ENCODE measurements at regions not wholly inside any gene's neighbourhood (a gene's known extent, or its start where the extent isn't known, plus 50 kb on each side); places are given as distances from the start of the nearest gene placed in this dataset.

- no peaks in the 10 kb centered on the region; the same call in 1 of the 2 replicates for H3K27me3 Mint-ChIP-seq (ENCODE audit: low read depth)
- no CpG with 5 or more reads among the region's 1 CpG for WGBS (ENCODE audit: extremely low coverage, insufficient read length, low lambda C conversion rate)
- H4K8ac ChIP-seq (replicated peaks; ENCODE audit: insufficient read length, low read depth, low read length): no peak overlapping the region
- no peak overlapping the region for H2BK120ac ChIP-seq (ENCODE audit: low read depth, low read length, poor library complexity, severe bottlenecking)
- H3K4me3 Mint-ChIP-seq: no peak overlapping the region
- H2AK5ac ChIP-seq (ENCODE audit: insufficient read length, low read length): no peak overlapping the region
- no peak overlapping the region for H2AFZ ChIP-seq (ENCODE audit: low read length)
- H2BK12ac ChIP-seq (ENCODE audit: insufficient read length, low read depth, low read length): no peak overlapping the region
- no peaks in the 10 kb centered on the region for H3K27me3 ChIP-seq (ENCODE audit: insufficient read depth, low read length)
- H3K9ac ChIP-seq (ENCODE audit: extremely low read depth, insufficient read length, low read length): no peak overlapping the region
- no peak overlapping the region for H3K4ac ChIP-seq (ENCODE audit: low read depth, low read length)
- no peak overlapping the region for H2BK15ac ChIP-seq (ENCODE audit: low read depth, low read length)
- H2BK20ac ChIP-seq (ENCODE audit: low read depth, low read length, poor library complexity, severe bottlenecking): no peak overlapping the region
- H3K27ac ChIP-seq (ENCODE audit: insufficient read length, low read depth, low read length): no peak overlapping the region
- no peaks in the 10 kb centered on the region for H3K23me2 ChIP-seq (ENCODE audit: insufficient read length, low read depth, low read length, poor library complexity, severe bottlenecking)
- no peak for TF ChIP-seq CTCF (conservative IDR thresholded peaks at IDR 0.05)
- no peak overlapping the region for H3K27ac Mint-ChIP-seq
- no peak overlapping the region for H4K91ac ChIP-seq (ENCODE audit: insufficient read length, low read depth, low read length)
- no peak for DNase-seq
- no peak overlapping the region for H2BK5ac ChIP-seq (ENCODE audit: insufficient read length, low read length)
- H3K36me3 Mint-ChIP-seq (ENCODE audit: insufficient read depth in 1 of 3, low read depth in 3 of 3): no peaks in the 10 kb centered on the region
- no peak overlapping the region for H4K5ac ChIP-seq (ENCODE audit: insufficient read length, low read depth, low read length)
- peaks cover 0 to 4% of the 10 kb centered on the region in 2 experiments; a peak in 1 of 4 replicates for H3K4me1 Mint-ChIP-seq
- H3K9me3 ChIP-seq (ENCODE audit: control insufficient read depth, low read depth, low read length): no peaks in the 10 kb centered on the region
- no peak overlapping the region for H3K4me2 ChIP-seq (ENCODE audit: insufficient read depth, insufficient read length, low read length)
- H3K18ac ChIP-seq (ENCODE audit: insufficient read length, low read depth, low read length): no peak overlapping the region
- H3T11ph ChIP-seq (ENCODE audit: low read length): no peak overlapping the region
- H4K20me1 ChIP-seq (ENCODE audit: control insufficient read depth, insufficient read depth, insufficient read length): no peaks in the 10 kb centered on the region
- H3K4me1 ChIP-seq (ENCODE audit: insufficient read depth, low read length): no peaks in the 10 kb centered on the region
- no peak overlapping the region for H3K14ac ChIP-seq (ENCODE audit: insufficient read depth, low read length)
- H3K79me1 ChIP-seq (ENCODE audit: insufficient read depth, low read depth, low read length, poor library complexity, severe bottlenecking): no peaks in the 10 kb centered on the region
- no peak overlapping the region for H3K56ac ChIP-seq (ENCODE audit: insufficient read length, low read depth, low read length)
- no peaks in the 10 kb centered on the region for H3K9me3 Mint-ChIP-seq
- no peak overlapping the region for H3K23ac ChIP-seq (ENCODE audit: insufficient read length, low read depth, low read length)
- no peaks in the 10 kb centered on the region for H3K79me2 ChIP-seq (ENCODE audit: insufficient read depth, low read length)
These were observed 358.5 kb upstream of the AKR1E2 start for GRCh38 chr10:4467481-4467880.
